ENCODE measurements at regions not wholly inside any gene's neighbourhood (a gene's known extent, or its start where the extent isn't known, plus 50 kb on each side); places are given as distances from the start of the nearest gene placed in this dataset.

- Histone ChIP-seq H3K27me3 (ENCODE audit: insufficient read depth, poor library complexity, severe bottlenecking) (no peaks in the 10 kb centered on the region), H3K4me3 (replicated peaks; ENCODE audit: insufficient read depth, low read length) (no peak overlapping the region), H3K27ac (replicated peaks) (no peak overlapping the region)
- DNase-seq (ENCODE audit: low read depth in 1 of 2, low spot score in 1 of 2) = no peak
- TF ChIP-seq GABPA (IDR thresholded peaks at IDR 0.05; ENCODE audit: low read depth) = no peak
- TF ChIP-seq CTCF (IDR thresholded peaks at IDR 0.05; ENCODE audit: insufficient read depth, low read length) = no peak
- no peak for TF ChIP-seq POLR2AphosphoS5 (IDR thresholded peaks at IDR 0.05; ENCODE audit: low read depth)
- TF ChIP-seq REST (IDR thresholded peaks at IDR 0.05; ENCODE audit: insufficient replicate concordance, low read depth) = no peak
- TF ChIP-seq SPI1 (IDR thresholded peaks at IDR 0.05; ENCODE audit: borderline replicate concordance, low read depth) = no peak
These were observed 899.0 kb upstream of the NR2F2 start for GRCh38 chr15:95431518-95431917.

DNA sequence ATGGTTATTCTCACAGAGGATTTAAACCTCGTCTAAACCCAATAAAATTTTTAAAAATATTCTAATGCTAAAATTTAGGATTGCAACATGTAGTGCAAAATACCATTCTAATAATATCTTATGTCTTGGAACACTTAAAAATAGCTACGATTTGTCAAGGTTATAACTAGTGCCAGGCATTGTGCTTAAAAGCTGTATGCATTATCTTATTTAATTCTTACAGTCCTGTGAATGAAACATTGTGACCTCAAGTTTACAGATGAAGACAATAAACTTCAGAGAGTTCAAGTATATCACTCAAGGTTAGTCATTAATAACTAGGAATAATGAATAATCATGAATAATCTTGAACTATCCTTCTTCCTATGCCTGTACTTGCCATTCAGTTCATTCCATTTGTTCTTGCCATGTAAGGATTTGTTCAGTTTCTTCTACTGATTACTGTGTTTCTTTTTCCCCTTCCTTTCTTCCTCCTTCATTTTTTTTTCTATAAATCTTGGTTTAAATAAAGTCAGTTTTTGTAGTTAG is 897.6 kb upstream of the NR2F2 start:
- Histone ChIP-seq H3K27ac (replicated peaks) (no peak overlapping the region), H3K27me3 (ENCODE audit: insufficient read depth, poor library complexity, severe bottlenecking) (no peaks in the 10 kb centered on the region), H3K4me3 (replicated peaks; ENCODE audit: insufficient read depth, low read length) (no peak overlapping the region)
- no peak for DNase-seq (ENCODE audit: low read depth in 1 of 2, low spot score in 1 of 2)
- TF ChIP-seq POLR2AphosphoS5 (IDR thresholded peaks at IDR 0.05; ENCODE audit: low read depth) (no peak), GABPA (IDR thresholded peaks at IDR 0.05; ENCODE audit: low read depth) (no peak), REST (IDR thresholded peaks at IDR 0.05; ENCODE audit: insufficient replicate concordance, low read depth) (no peak), SPI1 (IDR thresholded peaks at IDR 0.05; ENCODE audit: borderline replicate concordance, low read depth) (no peak), CTCF (IDR thresholded peaks at IDR 0.05; ENCODE audit: insufficient read depth, low read length) (no peak)

DNA sequence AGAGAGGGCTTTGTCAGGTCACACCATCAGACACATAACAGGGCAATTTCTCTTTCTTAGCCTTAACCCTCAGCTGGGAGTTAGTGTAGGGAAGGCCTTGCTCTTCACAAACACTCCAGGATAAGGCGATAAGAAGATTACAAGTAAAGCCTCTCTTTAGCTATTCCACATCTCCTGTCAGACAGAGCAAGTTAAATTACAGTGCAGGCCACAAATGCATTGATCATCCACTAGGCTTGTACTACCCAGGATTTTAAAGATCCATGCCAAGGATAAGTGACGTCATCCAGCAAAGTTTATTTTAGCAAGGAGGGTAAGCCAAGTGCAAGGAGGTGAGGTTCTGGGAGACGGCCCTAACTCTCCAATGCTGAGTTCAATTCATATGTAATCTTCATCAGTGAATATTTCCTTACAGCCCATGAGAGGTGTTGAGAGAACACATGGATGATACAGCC is 890.6 kb upstream of the NR2F2 start:
- no peak for DNase-seq (ENCODE audit: low read depth in 1 of 2, low spot score in 1 of 2)
- Histone ChIP-seq H3K27ac (replicated peaks) (no peak overlapping the region), H3K4me3 (replicated peaks; ENCODE audit: insufficient read depth, low read length) (no peak overlapping the region), H3K27me3 (ENCODE audit: insufficient read depth, poor library complexity, severe bottlenecking) (peaks cover 9% of the 10 kb centered on the region)
- TF ChIP-seq GABPA (IDR thresholded peaks at IDR 0.05; ENCODE audit: low read depth) = no peak
- TF ChIP-seq POLR2AphosphoS5 (IDR thresholded peaks at IDR 0.05; ENCODE audit: low read depth) = no peak
- no peak for TF ChIP-seq CTCF (IDR thresholded peaks at IDR 0.05; ENCODE audit: insufficient read depth, low read length)
- no peak for TF ChIP-seq REST (IDR thresholded peaks at IDR 0.05; ENCODE audit: insufficient replicate concordance, low read depth)
- TF ChIP-seq SPI1 (IDR thresholded peaks at IDR 0.05; ENCODE audit: borderline replicate concordance, low read depth) = no peak
